H1 (cell line): ENCODE measurements at regions not wholly inside any gene's neighbourhood (a gene's known extent, or its start where the extent isn't known, plus 50 kb on each side); places are given as distances from the start of the nearest gene placed in this dataset.
A peak's percentile ranks its signal among the peaks of the same experiment; 100 is the strongest.
"Not testable (repeated sequence)": the region's sequence is repeated elsewhere in the genome, so short reads cannot be mapped to it uniquely, and the experiment has no call there.

Experiments
- CTCF ChIA-PET: fragments of 300-600 bp; sonication (Branson Sonifier 250); formaldehyde crosslinking; loops from one replicate; lab custom pipeline; 2021; ENCODE audit not compliant: partially characterized antibody; lab: Charles Lee
- POLR2A ChIA-PET: fragments of 300-600 bp; sonication (Branson Sonifier 250); formaldehyde crosslinking; loops from one replicate; lab custom pipeline; 2021; ENCODE audit warnings: inconsistent platforms; ENCODE audit not compliant: partially characterized antibody; lab: Charles Lee
- DNase-seq, 2 experiments: peaks; one replicate each; pipeline versions ENCODE4 v3.0.0 to v3.0.0-alpha.2; 2010 to 2022; ENCODE audit warnings: low spot score in 2 of 2, low read depth in 1 of 2, mixed read lengths in 1 of 2
- FAIRE-seq: peaks from 2 replicates; lab custom pipeline; 2011; peaks lifted over from hg19 to GRCh38; lab: Jason Lieb, UNC
- H2AFZ ChIP-seq: 2 replicates; pipeline ENCODE4 v1.8.1; 2012; ENCODE audit warnings: low read length, inconsistent platforms
- H2AK5ac ChIP-seq: 2 replicates; pipeline ENCODE4 v1.6.1; 2013; ENCODE audit warnings: low read depth, low read length
- H2BK120ac ChIP-seq: replicated peaks from 2 replicates; pipeline ENCODE3; 2013; ENCODE audit warnings: low read depth, low read length, inconsistent platforms
- H2BK12ac ChIP-seq: 2 replicates; pipeline ENCODE4 v1.6.1; 2013; ENCODE audit warnings: low read depth, low read length
- H2BK15ac ChIP-seq: 2 replicates; pipeline ENCODE4 v1.6.1; 2013; ENCODE audit warnings: low read length
- H2BK20ac ChIP-seq: 2 replicates; pipeline ENCODE4 v1.6.1; 2013; ENCODE audit warnings: low read length
- H2BK5ac ChIP-seq: 2 replicates; pipeline ENCODE4 v1.6.1; 2013; ENCODE audit warnings: low read depth, low read length
- H3K14ac ChIP-seq: 2 replicates; pipeline ENCODE4 v1.6.1; 2013; ENCODE audit warnings: inconsistent platforms; ENCODE audit not compliant: insufficient read length
- H3K18ac ChIP-seq: 2 replicates; pipeline ENCODE4 v1.6.1; 2013; ENCODE audit warnings: low read length; ENCODE audit errors: extremely low read depth
- H3K23ac ChIP-seq: 2 replicates; pipeline ENCODE4 v1.6.1; 2013; ENCODE audit warnings: inconsistent platforms; ENCODE audit not compliant: insufficient read length
- H3K23me2 ChIP-seq: 2 replicates; pipeline ENCODE4 v1.6.1; 2013; ENCODE audit warnings: low read depth, low read length
- H3K27ac ChIP-seq: 2 replicates; pipeline ENCODE4 v1.6.1; 2011; ENCODE audit warnings: low read depth, low read length, inconsistent platforms
- H3K27me3 ChIP-seq, 4 experiments: replicated peaks in 1 of 4; 1 replicate in 1 of 4; 2 replicates in 3 of 4; pipeline versions ENCODE4 v1.6.1 to v1.8.1; 2011 to 2013; ENCODE audit warnings: low read length in 3 of 4, mild to moderate bottlenecking in 3 of 4, inconsistent platforms in 2 of 4, mixed read lengths in 2 of 4, moderate library complexity in 1 of 4; ENCODE audit not compliant: control insufficient read depth in 3 of 4, insufficient read depth in 3 of 4; ENCODE audit errors: extremely low read depth in 1 of 4
- H3K36me3 ChIP-seq, 4 experiments: 2 replicates each; pipeline versions ENCODE4 v1.6.1 to v1.8.1; 2011 to 2013; ENCODE audit warnings: mild to moderate bottlenecking in 4 of 4, low read length in 3 of 4, moderate library complexity in 2 of 4, control low read depth in 1 of 4, inconsistent platforms in 1 of 4; ENCODE audit not compliant: insufficient read depth in 4 of 4, control insufficient read depth in 2 of 4
- H3K4ac ChIP-seq: replicated peaks from 2 replicates; pipeline ENCODE3; 2013; ENCODE audit warnings: low read length, low read depth, mixed read lengths, inconsistent platforms; ENCODE audit not compliant: insufficient read length
- H3K4me1 ChIP-seq, 4 experiments: replicated peaks in 1 of 4; 1 replicate in 1 of 4; 2 replicates in 3 of 4; pipeline versions ENCODE4 v1.6.1 to v1.8.1; 2011 to 2013; ENCODE audit warnings: low read length in 3 of 4, inconsistent platforms in 2 of 4, mixed read lengths in 1 of 4; ENCODE audit not compliant: insufficient read depth in 4 of 4, control insufficient read depth in 3 of 4
- H3K4me2 ChIP-seq, 2 experiments: 2 replicates each; pipeline versions ENCODE4 v1.6.1 to v1.8.1; 2011 to 2013; ENCODE audit warnings: low read depth in 2 of 2, low read length in 2 of 2, control low read depth in 1 of 2, inconsistent platforms in 1 of 2, mild to moderate bottlenecking in 1 of 2; ENCODE audit not compliant: insufficient read depth in 1 of 2
- H3K4me3 ChIP-seq, 4 experiments: fragments of 200-600, 300-600 bp in 1 of 4; sonication (generic), shearing (Covaris generic), sonication (Bioruptor Twin) in 1 of 4; 2 replicates each; pipeline versions ENCODE4 v1.5.1 to v1.8.1; 2011 to 2016; ENCODE audit warnings: low read length in 4 of 4, low read depth in 3 of 4, control low read depth in 2 of 4, inconsistent platforms in 2 of 4, mild to moderate bottlenecking in 2 of 4, mixed read lengths in 1 of 4, moderate library complexity in 1 of 4; ENCODE audit not compliant: insufficient read depth in 2 of 4; ENCODE audit errors: extremely low read depth in 1 of 4
- H3K56ac ChIP-seq: replicated peaks from 2 replicates; pipeline ENCODE3; 2013; ENCODE audit warnings: low read depth, mild to moderate bottlenecking, mixed read lengths, low read length, inconsistent platforms; ENCODE audit not compliant: insufficient read length
- H3K79me1 ChIP-seq: 2 replicates; pipeline ENCODE4 v1.6.1; 2013; ENCODE audit warnings: low read depth, low read length, control low read depth
- H3K79me2 ChIP-seq, 2 experiments: 2 replicates each; pipeline versions ENCODE4 v1.6.1 to v1.8.1; 2012 to 2013; ENCODE audit warnings: low read length in 2 of 2, mild to moderate bottlenecking in 2 of 2, inconsistent platforms in 1 of 2; ENCODE audit not compliant: insufficient read depth in 2 of 2, control insufficient read depth in 1 of 2
- H3K9ac ChIP-seq, 4 experiments: replicated peaks in 1 of 4; 1 replicate in 1 of 4; 2 replicates in 3 of 4; pipeline versions ENCODE4 v1.6.1 to v1.8.1; 2011 to 2013; ENCODE audit warnings: low read depth in 3 of 4, low read length in 3 of 4, control low read depth in 2 of 4, mild to moderate bottlenecking in 2 of 4, moderate library complexity in 2 of 4, inconsistent platforms in 1 of 4; ENCODE audit errors: extremely low read depth in 1 of 4
- H3K9me3 ChIP-seq, 2 experiments: 2 replicates each; pipeline versions ENCODE4 v1.6.1 to v1.8.1; 2012 to 2013; ENCODE audit warnings: mild to moderate bottlenecking in 2 of 2, moderate library complexity in 2 of 2, control low read depth in 1 of 2, inconsistent platforms in 1 of 2, low read depth in 1 of 2, low read length in 1 of 2, mixed read lengths in 1 of 2; ENCODE audit not compliant: insufficient read depth in 2 of 2
- H4K20me1 ChIP-seq, 2 experiments: replicated peaks in 1 of 2; 2 replicates each; pipeline versions ENCODE3 to v1.8.1; 2011 to 2013; ENCODE audit warnings: inconsistent platforms in 2 of 2, low read length in 2 of 2, mild to moderate bottlenecking in 1 of 2; ENCODE audit not compliant: insufficient read depth in 2 of 2, control insufficient read depth in 1 of 2
- H4K5ac ChIP-seq: 2 replicates; pipeline ENCODE4 v1.6.1; 2013; ENCODE audit warnings: low read length, low read depth, mixed read lengths, inconsistent platforms; ENCODE audit not compliant: insufficient read length
- H4K8ac ChIP-seq: 2 replicates; pipeline ENCODE4 v1.8.0; 2013; ENCODE audit warnings: mild to moderate bottlenecking, moderate library complexity, low read length, inconsistent platforms; ENCODE audit not compliant: insufficient read depth; ENCODE audit errors: extremely low read depth
- H4K91ac ChIP-seq: replicated peaks from 2 replicates; pipeline ENCODE3; 2013; ENCODE audit warnings: low read length, mixed read lengths, inconsistent platforms; ENCODE audit not compliant: insufficient read length
- EP300 ChIP-seq, 2 experiments: IDR thresholded peaks; 1 replicate in 1 of 2; 2 replicates in 1 of 2; pipeline ENCODE4 v1.6.1; 2011 to 2012; ENCODE audit warnings: low read depth in 2 of 2, low read length in 2 of 2, mild to moderate bottlenecking in 2 of 2, borderline replicate concordance in 1 of 2, inconsistent platforms in 1 of 2, moderate library complexity in 1 of 2
- TEAD4 ChIP-seq: IDR thresholded peaks from 2 replicates; pipeline ENCODE4 v1.6.1; 2012; ENCODE audit warnings: low read depth, low read length, inconsistent platforms, mixed read lengths
- WGBS, 2 experiments: shearing (Covaris generic) in 1 of 2; methylation state at CpG; one replicate each; pipeline versions ENCODE4 v1.1.6 to v1.1.7; 2013 to 2015; ENCODE audit warnings: low lambda C conversion rate in 2 of 2, mixed read lengths in 2 of 2, inconsistent platforms in 1 of 2, low coverage in 1 of 2, missing lambda C conversion rate in 1 of 2; ENCODE audit not compliant: insufficient replicate concordance in 2 of 2, insufficient coverage in 1 of 2, insufficient read length in 1 of 2; ENCODE audit errors: extremely low coverage in 1 of 2, missing lambda C conversion rate in 1 of 2; 5-methylcytosine and 5-hydroxymethylcytosine counted together

DNA sequence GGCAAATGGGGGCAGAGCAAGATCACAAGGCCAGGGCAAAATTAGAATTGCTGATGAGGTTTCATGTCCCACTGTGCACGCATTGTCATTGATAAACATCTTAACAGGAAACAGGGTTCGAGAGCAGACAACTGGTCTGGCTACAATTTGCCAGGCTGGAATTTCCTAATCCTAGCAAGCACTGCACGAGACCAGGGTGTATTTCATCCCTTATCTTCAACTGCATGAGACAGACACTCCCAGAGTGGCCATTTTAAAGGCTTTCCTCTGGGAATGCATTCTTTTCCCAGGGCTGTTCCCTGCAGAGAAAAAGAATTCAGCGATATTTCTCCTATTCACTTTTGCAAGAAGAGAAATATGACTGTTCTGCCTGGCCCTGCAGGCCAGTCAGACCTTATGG lies 75.8 kb upstream of the C4orf54 start:
- H3K79me1 ChIP-seq, H2BK120ac ChIP-seq, FAIRE-seq, H3K23ac ChIP-seq, H3K27me3 ChIP-seq, H3K23me2 ChIP-seq, POLR2A ChIA-PET, DNase-seq, H3K27ac ChIP-seq, H2AK5ac ChIP-seq, H3K4me2 ChIP-seq, H3K36me3 ChIP-seq, H3K14ac ChIP-seq, H3K56ac ChIP-seq, H3K4me1 ChIP-seq, H2BK15ac ChIP-seq, CTCF ChIA-PET, H3K79me2 ChIP-seq, H4K8ac ChIP-seq, H3K4me3 ChIP-seq, H2BK12ac ChIP-seq, H3K9ac ChIP-seq, H3K9me3 ChIP-seq, H4K91ac ChIP-seq, H2BK20ac ChIP-seq, H4K5ac ChIP-seq, H2BK5ac ChIP-seq, H3K4ac ChIP-seq, H3K18ac ChIP-seq, H2AFZ ChIP-seq, H4K20me1 ChIP-seq: not testable (repeated sequence)
- TF ChIP-seq TEAD4, result peak; percentile 43; the same call in 1 of the 2 replicates
- TF ChIP-seq EP300 (IDR thresholded peaks at IDR 0.05; ENCODE audit: borderline replicate concordance in 1 of 2, low read depth in 2 of 2, low read length in 2 of 2), result peak in 1 of 2 experiments; percentile 83; a peak in 1 of 3 replicates
- 87% methylated on average over 4 of the region's 4 CpGs; no CpG with 5 or more reads in 1 of the 2 experiments for WGBS, 2 experiments
